Right ventricle myocardium superior (tissue), 1 donor: ENCODE measurements at regions not wholly inside any gene's neighbourhood (a gene's known extent, or its start where the extent isn't known, plus 50 kb on each side); places are given as distances from the start of the nearest gene placed in this dataset.
A peak's percentile ranks its signal among the peaks of the same experiment; 100 is the strongest.
"Not testable (repeated sequence)": the region's sequence is repeated elsewhere in the genome, so short reads cannot be mapped to it uniquely, and the experiment has no call there.

Experiments used
- ATAC-seq: fragments of 200-7000 bp; cut with Tn5 transposase; one replicate; pipeline ENCODE4 v1.9.1; 2020; ENCODE audit warnings: mild to moderate bottlenecking; ENCODE audit not compliant: poor library complexity
- DNase-seq: peaks from one replicate; pipeline ENCODE4 v3.0.0-alpha.2; 2020
- intact Hi-C: fragments of 100-400 bp; cut with DNase I; formaldehyde crosslinking; loops from one replicate; pipeline ENCODE4 v1.11.2; 2022
- donor health status: DM: no; HTN: yes; CAD: no; lungs with severe emphysema.

- DNase-seq, ATAC-seq: not testable (repeated sequence)
- intact Hi-C loops: loop anchor here (10.0 kb wide), 1 partner anchor 59 kb away; no protein-coding TSS in a partner anchor
These were observed 179.0 kb downstream of the ADCYAP1 start for GRCh38 chr18:1083675-1084074.

GRCh38 chr18:1090758-1091157 is 186.1 kb downstream of the ADCYAP1 start:
- intact Hi-C loops: no loop called here
- ATAC-seq (no peak), DNase-seq (no peak)

GRCh38 chr18:1092228-1092627 is 187.6 kb downstream of the ADCYAP1 start:
- intact Hi-C loops: no loop called here
- DNase-seq: no peak
- no peak for ATAC-seq

- ATAC-seq: no peak
- no peak for DNase-seq
- intact Hi-C loops: no loop called here
These were observed 189.7 kb downstream of the ADCYAP1 start for GRCh38 chr18:1094409-1094808.

- intact Hi-C loops, ATAC-seq, DNase-seq: not testable (repeated sequence)
These were observed 193.5 kb downstream of the ADCYAP1 start for GRCh38 chr18:1097991-1098735.

- DNase-seq: no peak
- intact Hi-C loops: no loop called here
These were observed 198.2 kb downstream of the ADCYAP1 start for GRCh38 chr18:1102848-1103247.

GRCh38 chr18:1103537-1103936 is 198.9 kb downstream of the ADCYAP1 start:
- intact Hi-C loops: no loop called here

More at GRCh38 chr18:1102848-1103247, 198.2 kb downstream of the ADCYAP1 start:
- no peak for ATAC-seq

GRCh38 chr18:1104181-1104881 is 199.7 kb downstream of the ADCYAP1 start:
- intact Hi-C loops: no loop called here
- ATAC-seq (peak; percentile 63), DNase-seq (no peak)

More at GRCh38 chr18:1103537-1103936, 198.9 kb downstream of the ADCYAP1 start:
- ATAC-seq (no peak), DNase-seq (no peak)

- intact Hi-C loops: no loop called here
- DNase-seq: no peak
- no peak for ATAC-seq
These were observed 219.8 kb downstream of the ADCYAP1 start for GRCh38 chr18:1124495-1124894.

- ATAC-seq: no peak
- DNase-seq: no peak
- intact Hi-C loops: no loop called here
These were observed 228.9 kb downstream of the ADCYAP1 start for GRCh38 chr18:1133541-1133940.

- no peak for DNase-seq
- ATAC-seq: no peak
- intact Hi-C loops: no loop called here
These were observed 243.1 kb downstream of the ADCYAP1 start for GRCh38 chr18:1147730-1148129.

GRCh38 chr18:1149709-1150108 is 245.0 kb downstream of the ADCYAP1 start:
- intact Hi-C loops: no loop called here
- no peak for ATAC-seq

GRCh38 chr18:1150344-1150743 is 245.7 kb downstream of the ADCYAP1 start:
- DNase-seq: no peak
- intact Hi-C loops: no loop called here
- ATAC-seq: no peak

More at GRCh38 chr18:1149709-1150108, 245.0 kb downstream of the ADCYAP1 start:
- no peak for DNase-seq

GRCh38 chr18:1152958-1153357 is 248.3 kb downstream of the ADCYAP1 start:
- intact Hi-C loops, DNase-seq, ATAC-seq: not testable (repeated sequence)

GRCh38 chr18:1173593-1173992 is 268.9 kb downstream of the ADCYAP1 start:
- intact Hi-C loops: no loop called here

GRCh38 chr18:1177232-1177631 is 272.6 kb downstream of the ADCYAP1 start:
- DNase-seq (no peak), ATAC-seq (no peak)
- intact Hi-C loops: no loop called here

More at GRCh38 chr18:1173593-1173992, 268.9 kb downstream of the ADCYAP1 start:
- DNase-seq: no peak
- ATAC-seq: no peak

- intact Hi-C loops: no loop called here
- DNase-seq (no peak), ATAC-seq (no peak)
These were observed 286.7 kb downstream of the ADCYAP1 start for GRCh38 chr18:1191341-1191740.

- DNase-seq (no peak), ATAC-seq (no peak)
- intact Hi-C loops: no loop called here
These were observed 308.5 kb downstream of the ADCYAP1 start for GRCh38 chr18:1213126-1213525.

GRCh38 chr18:1222880-1223279 is 318.2 kb downstream of the ADCYAP1 start:
- intact Hi-C loops: no loop called here
- no peak for DNase-seq
- no peak for ATAC-seq

- DNase-seq: no peak
- intact Hi-C loops: no loop called here
- no peak for ATAC-seq
These were observed 322.4 kb downstream of the ADCYAP1 start for GRCh38 chr18:1227025-1227424.
